Breast epithelium (tissue), 3 donors: ENCODE measurements at regions not wholly inside any gene's neighbourhood (a gene's known extent, or its start where the extent isn't known, plus 50 kb on each side); places are given as distances from the start of the nearest gene placed in this dataset.

Experiments used
- POLR2A ChIP-seq: fragments of 450-650 bp; IDR thresholded peaks from one replicate; pipeline ENCODE4 v1.6.1; 2016; ENCODE audit warnings: antibody characterized with exemption, mild to moderate bottlenecking, moderate library complexity
- POLR2AphosphoS5 ChIP-seq, 3 donors: sonication (generic); formaldehyde crosslinking; IDR thresholded peaks; one replicate each; pipeline ENCODE4 v1.6.1; 2017; ENCODE audit warnings: antibody characterized with exemption in 3 of 3
- TF ChIP-seq, protein P1 (sequence below), 3 donors: fragments of 450-650 bp; IDR thresholded peaks; one replicate each; pipeline ENCODE4 v1.5.1; 2016 to 2017; ENCODE audit warnings: antibody characterized with exemption in 3 of 3, mild to moderate bottlenecking in 3 of 3, moderate library complexity in 3 of 3

DNA sequence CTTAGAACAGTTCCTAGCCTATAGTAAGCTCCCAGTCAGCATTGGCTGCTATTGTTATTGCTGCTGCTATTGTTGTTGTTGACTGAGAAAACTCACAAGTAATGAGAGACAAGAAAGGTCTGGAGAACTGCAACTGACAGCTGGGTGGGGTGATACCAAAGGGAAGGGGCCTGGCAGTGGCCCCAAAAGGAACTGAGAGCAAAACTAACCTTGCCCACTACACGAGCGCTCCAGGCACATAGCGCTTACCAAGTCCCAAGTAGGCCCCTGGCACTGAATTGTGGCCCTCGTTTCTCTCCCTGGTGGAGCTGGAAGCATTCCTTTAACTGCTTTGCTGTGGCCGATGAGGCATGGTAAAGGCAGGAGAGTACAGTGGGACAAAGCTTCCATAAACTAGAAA is 59.7 kb downstream of the KCTD12 start:
- TF ChIP-seq, protein P1, sequence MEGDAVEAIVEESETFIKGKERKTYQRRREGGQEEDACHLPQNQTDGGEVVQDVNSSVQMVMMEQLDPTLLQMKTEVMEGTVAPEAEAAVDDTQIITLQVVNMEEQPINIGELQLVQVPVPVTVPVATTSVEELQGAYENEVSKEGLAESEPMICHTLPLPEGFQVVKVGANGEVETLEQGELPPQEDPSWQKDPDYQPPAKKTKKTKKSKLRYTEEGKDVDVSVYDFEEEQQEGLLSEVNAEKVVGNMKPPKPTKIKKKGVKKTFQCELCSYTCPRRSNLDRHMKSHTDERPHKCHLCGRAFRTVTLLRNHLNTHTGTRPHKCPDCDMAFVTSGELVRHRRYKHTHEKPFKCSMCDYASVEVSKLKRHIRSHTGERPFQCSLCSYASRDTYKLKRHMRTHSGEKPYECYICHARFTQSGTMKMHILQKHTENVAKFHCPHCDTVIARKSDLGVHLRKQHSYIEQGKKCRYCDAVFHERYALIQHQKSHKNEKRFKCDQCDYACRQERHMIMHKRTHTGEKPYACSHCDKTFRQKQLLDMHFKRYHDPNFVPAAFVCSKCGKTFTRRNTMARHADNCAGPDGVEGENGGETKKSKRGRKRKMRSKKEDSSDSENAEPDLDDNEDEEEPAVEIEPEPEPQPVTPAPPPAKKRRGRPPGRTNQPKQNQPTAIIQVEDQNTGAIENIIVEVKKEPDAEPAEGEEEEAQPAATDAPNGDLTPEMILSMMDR (IDR thresholded peaks at IDR 0.05), result no peak
- TF ChIP-seq POLR2A (no peak), POLR2AphosphoS5 (IDR thresholded peaks at IDR 0.05) (no peak)
